ENCODE measurements at regions not wholly inside any gene's neighbourhood (a gene's known extent, or its start where the extent isn't known, plus 50 kb on each side); places are given as distances from the start of the nearest gene placed in this dataset.

GRCh38 chr3:127467391-127467790, 123.1 kb downstream of the TPRA1 start:
- intact Hi-C loops (cut with DNase I) = loop anchor here in 1 of 2 donors (10.0 kb wide), 1 partner anchor 783 kb away; no protein-coding TSS in a partner anchor

DNA sequence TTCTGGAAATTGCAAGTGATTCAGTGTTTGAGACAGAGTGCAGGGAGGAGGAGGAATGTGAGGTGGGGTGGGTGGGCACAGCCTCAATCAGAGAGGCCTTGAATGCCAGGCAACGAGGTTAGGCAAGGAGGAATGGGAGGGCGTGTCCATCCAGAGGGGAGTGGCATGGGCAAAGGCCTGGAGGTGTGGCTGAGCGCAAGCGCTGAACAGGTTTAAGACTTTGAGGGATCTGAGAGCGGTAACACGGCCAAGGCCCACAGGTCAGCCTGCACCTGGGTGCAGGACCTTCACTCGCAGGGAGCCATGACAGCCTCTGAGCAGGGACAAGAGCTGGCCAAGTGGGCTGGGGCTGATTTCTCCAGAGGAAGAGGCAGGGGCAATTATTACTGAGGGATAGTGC, 125.9 kb downstream of the TPRA1 start:
- Histone ChIP-seq H3K9me3 (no peaks in the 10 kb centered on the region), H3K27ac (no peak overlapping the region), H3K36me3 (no peaks in the 10 kb centered on the region), H3K27me3 (no peaks in the 10 kb centered on the region), H3K4me1 (no peaks in the 10 kb centered on the region), H3K4me3 (no peak overlapping the region)
- no peak for DNase-seq
- no peak for ATAC-seq
- no peak for TF ChIP-seq CTCF (IDR thresholded peaks at IDR 0.05)
- TF ChIP-seq POLR2A (IDR thresholded peaks at IDR 0.05) = no peak
- WGBS (ENCODE audit: insufficient coverage, low coverage, low lambda C conversion rate, missing lambda C conversion rate) = 56% methylated on average over 4 of the region's 7 CpGs
- intact Hi-C loops (cut with DNase I) = loop anchor here in 1 of 2 donors (10.0 kb wide), 1 partner anchor 780 kb away; no protein-coding TSS in a partner anchor

More at GRCh38 chr3:127467391-127467790, 123.1 kb downstream of the TPRA1 start:
- no peaks in the 10 kb centered on the region for H3K36me3 ChIP-seq
- no peaks in the 10 kb centered on the region for H3K27me3 ChIP-seq
- no peak for TF ChIP-seq CTCF (IDR thresholded peaks at IDR 0.05)
- TF ChIP-seq POLR2A (IDR thresholded peaks at IDR 0.05) = no peak
- no peak overlapping the region for H3K27ac ChIP-seq
- 29% methylated on average over 3 of the region's 12 CpGs for WGBS (ENCODE audit: insufficient coverage, low coverage, low lambda C conversion rate, missing lambda C conversion rate)
- H3K4me1 ChIP-seq = no peaks in the 10 kb centered on the region
- ATAC-seq (no peak), DNase-seq (no peak)
- no peak overlapping the region for H3K4me3 ChIP-seq
- no peaks in the 10 kb centered on the region for H3K9me3 ChIP-seq

DNA sequence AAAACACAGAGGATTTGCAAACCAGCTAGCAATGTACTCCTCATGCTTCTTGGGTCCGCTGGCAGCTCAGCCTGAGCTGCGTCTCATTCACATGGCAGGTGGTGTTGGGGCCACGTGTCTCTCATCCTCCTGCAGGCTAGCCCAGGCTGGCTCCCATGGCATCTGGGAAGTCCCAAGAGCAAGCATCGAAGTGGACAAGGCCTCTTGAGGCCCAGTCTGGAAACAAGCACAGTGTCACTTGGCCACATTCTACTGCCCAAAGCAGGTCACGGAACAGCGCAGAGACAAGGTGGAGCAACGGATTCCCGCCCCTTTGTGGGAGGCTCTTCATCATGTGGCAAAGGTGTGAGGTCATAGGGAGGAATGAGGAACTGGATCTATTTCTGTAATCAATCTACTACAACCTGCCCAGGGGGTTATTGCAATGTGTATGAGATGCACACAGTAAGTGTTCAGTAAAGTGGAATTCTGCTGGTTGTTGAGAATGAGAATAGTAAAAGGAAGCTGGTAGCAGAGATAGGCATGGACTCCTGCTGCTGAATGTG, 128.3 kb downstream of the TPRA1 start:
- peaks cover 0 to under 1% of the 10 kb centered on the region in 2 donors for H3K27me3 ChIP-seq
- H3K9me3 ChIP-seq = no peaks in the 10 kb centered on the region
- WGBS (ENCODE audit: insufficient coverage, low coverage, low lambda C conversion rate, missing lambda C conversion rate) = 58% methylated on average over 4 of the region's 8 CpGs
- intact Hi-C loops (cut with DNase I) = loop anchor here in 1 of 2 donors (10.0 kb wide), 1 partner anchor 777 kb away; no protein-coding TSS in a partner anchor
- ATAC-seq (no peak), DNase-seq (peak in 1 of 3 donors; percentile 33)
- no peak overlapping the region for H3K4me3 ChIP-seq
- H3K36me3 ChIP-seq = no peaks in the 10 kb centered on the region
- no peak for TF ChIP-seq CTCF (IDR thresholded peaks at IDR 0.05)
- TF ChIP-seq POLR2A (IDR thresholded peaks at IDR 0.05) = no peak
- H3K4me1 ChIP-seq = no peaks in the 10 kb centered on the region
- H3K27ac ChIP-seq = no peak overlapping the region

DNA sequence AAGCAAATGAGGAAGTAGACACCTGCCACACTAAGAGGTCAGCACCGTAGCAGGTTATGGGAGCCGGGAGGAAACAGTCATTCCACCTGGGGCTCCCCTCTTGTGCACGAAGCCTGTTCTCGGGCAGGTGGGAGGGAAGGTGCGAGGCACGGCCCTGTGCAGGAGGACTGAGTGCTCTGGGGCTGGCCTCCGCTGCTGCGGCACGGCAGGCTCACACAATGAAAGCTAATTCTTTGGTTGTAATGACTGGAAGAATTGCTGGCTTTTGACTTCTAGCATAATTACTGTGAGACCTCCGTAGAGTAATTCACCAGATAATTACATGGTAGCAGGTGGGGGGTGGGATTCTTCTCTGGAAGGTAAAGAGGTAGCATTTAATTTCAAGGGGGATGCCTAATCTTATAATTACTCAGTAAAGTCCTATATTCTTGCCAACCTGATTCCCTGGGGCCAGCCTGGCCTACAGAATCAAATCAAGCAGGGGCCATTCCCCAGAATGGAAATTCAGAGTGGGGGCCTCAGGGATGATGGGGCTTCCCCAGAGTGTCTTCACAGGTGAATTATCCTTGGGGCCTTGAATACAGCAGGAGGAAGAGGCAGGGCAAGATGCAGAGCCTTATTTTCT, 129.1 kb downstream of the TPRA1 start:
- TF ChIP-seq POLR2A (IDR thresholded peaks at IDR 0.05) (no peak), CTCF (IDR thresholded peaks at IDR 0.05) (no peak)
- WGBS (ENCODE audit: insufficient coverage, low coverage, low lambda C conversion rate, missing lambda C conversion rate) = 70% methylated on average over 10 of the region's 10 CpGs
- DNase-seq (peak in 1 of 3 donors; percentile 13), ATAC-seq (no peak)
- H3K4me1 ChIP-seq = peaks cover 0 to under 1% (median 0%) of the 10 kb centered on the region in 4 donors
- no peak overlapping the region for H3K4me3 ChIP-seq
- H3K36me3 ChIP-seq = no peaks in the 10 kb centered on the region
- intact Hi-C loops (cut with DNase I) = loop anchor here in 1 of 2 donors (10.0 kb wide), 1 partner anchor 777 kb away; no protein-coding TSS in a partner anchor
- H3K9me3 ChIP-seq = no peaks in the 10 kb centered on the region
- H3K27me3 ChIP-seq = peaks cover 0 to 8% of the 10 kb centered on the region in 2 donors
- H3K27ac ChIP-seq = no peak overlapping the region
